ENCODE measurements at regions not wholly inside any gene's neighbourhood (a gene's known extent, or its start where the extent isn't known, plus 50 kb on each side); places are given as distances from the start of the nearest gene placed in this dataset.

DNA sequence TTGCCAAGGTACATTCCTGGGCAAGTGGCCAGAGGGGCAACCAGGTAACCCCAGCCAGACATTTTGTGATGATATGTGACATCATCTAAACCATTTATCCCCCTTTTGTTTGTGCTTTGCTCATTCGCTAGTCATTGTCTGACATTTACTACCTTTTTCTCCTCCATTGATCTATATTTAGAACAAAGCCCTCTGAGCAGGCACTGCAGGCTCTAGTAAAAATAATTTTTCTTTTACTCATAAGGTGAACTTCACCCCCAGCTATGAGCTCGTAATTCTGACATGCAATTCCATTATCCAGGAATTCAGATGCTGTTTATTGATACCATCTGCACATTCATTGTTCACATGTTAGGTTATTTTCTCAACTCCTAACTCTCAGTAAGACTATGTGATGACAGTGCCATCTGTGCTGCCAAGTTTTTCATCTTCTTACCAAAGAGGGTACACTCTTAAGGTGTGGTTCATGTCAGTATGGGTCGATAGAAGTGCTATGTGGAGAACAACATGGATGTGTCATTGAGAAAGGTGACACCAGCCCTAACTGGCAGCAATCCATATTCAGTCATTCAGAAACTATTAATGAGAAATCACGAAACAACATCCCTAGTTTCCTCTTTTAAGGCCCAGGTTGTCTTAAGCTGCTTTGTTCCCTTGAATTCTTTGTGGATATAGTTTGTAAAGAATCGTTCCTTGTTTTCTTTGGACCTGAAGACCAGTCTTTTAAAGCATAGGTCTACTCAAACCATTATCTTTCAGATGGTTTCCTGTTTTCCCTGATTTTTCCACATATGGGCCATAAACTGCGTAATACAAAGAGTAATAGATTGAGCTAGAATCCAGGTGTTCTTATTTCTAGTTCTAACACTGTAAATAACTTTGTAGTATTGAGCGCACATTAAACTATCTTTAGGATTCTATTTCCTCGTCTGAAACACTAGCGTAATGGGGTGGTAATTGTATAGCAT is 978.1 kb upstream of the CDH2 start:
- TF ChIP-seq, protein P1, sequence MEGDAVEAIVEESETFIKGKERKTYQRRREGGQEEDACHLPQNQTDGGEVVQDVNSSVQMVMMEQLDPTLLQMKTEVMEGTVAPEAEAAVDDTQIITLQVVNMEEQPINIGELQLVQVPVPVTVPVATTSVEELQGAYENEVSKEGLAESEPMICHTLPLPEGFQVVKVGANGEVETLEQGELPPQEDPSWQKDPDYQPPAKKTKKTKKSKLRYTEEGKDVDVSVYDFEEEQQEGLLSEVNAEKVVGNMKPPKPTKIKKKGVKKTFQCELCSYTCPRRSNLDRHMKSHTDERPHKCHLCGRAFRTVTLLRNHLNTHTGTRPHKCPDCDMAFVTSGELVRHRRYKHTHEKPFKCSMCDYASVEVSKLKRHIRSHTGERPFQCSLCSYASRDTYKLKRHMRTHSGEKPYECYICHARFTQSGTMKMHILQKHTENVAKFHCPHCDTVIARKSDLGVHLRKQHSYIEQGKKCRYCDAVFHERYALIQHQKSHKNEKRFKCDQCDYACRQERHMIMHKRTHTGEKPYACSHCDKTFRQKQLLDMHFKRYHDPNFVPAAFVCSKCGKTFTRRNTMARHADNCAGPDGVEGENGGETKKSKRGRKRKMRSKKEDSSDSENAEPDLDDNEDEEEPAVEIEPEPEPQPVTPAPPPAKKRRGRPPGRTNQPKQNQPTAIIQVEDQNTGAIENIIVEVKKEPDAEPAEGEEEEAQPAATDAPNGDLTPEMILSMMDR (IDR thresholded peaks at IDR 0.05): no peak
- TF ChIP-seq POLR2A (IDR thresholded peaks at IDR 0.05): no peak
